Neural cell (in vitro differentiated cells): ENCODE measurements at regions not wholly inside any gene's neighbourhood (a gene's known extent, or its start where the extent isn't known, plus 50 kb on each side); places are given as distances from the start of the nearest gene placed in this dataset.

Source experiments
- H2AFZ ChIP-seq: fragments of 200-600, 300-800 bp; sonication (generic), shearing (Covaris generic); 2 replicates; pipeline ENCODE4 v1.6.0; 2014; ENCODE audit warnings: low read depth, mild to moderate bottlenecking, antibody characterized with exemption, low read length, moderate library complexity
- H3F3A ChIP-seq: fragments of 200-600 bp; shearing (Covaris generic); 2 replicates; pipeline ENCODE4 v1.6.1; 2016; ENCODE audit warnings: mild to moderate bottlenecking, moderate library complexity, mixed read lengths, antibody characterized with exemption, low read length; ENCODE audit not compliant: insufficient read depth, poor library complexity, severe bottlenecking
- H3K27ac ChIP-seq: fragments of 200-600, 300-800 bp; sonication (generic), shearing (Covaris generic); 2 replicates; pipeline ENCODE4 v1.5.1; 2014; ENCODE audit warnings: mild to moderate bottlenecking, low read length, moderate library complexity
- H3K27me3 ChIP-seq: fragments of 300-800, 200-600 bp; sonication (generic), shearing (Covaris generic); 2 replicates; pipeline ENCODE4 v1.6.0; 2014; ENCODE audit warnings: mild to moderate bottlenecking, low read depth, low read length, moderate library complexity; ENCODE audit not compliant: insufficient read depth
- H3K36me3 ChIP-seq: fragments of 300-800, 200-600 bp; sonication (generic), shearing (Covaris generic); 2 replicates; pipeline ENCODE4 v1.5.1; 2014; ENCODE audit warnings: mild to moderate bottlenecking, antibody characterized with exemption, low read length, moderate library complexity; ENCODE audit not compliant: insufficient read depth
- H3K4me2 ChIP-seq: fragments of 300-800, 200-600 bp; sonication (generic), shearing (Covaris generic); 2 replicates; pipeline ENCODE4 v1.6.0; 2014; ENCODE audit warnings: mild to moderate bottlenecking, low read length
- H3K4me3 ChIP-seq: fragments of 300-800, 200-600 bp; sonication (generic), shearing (Covaris generic); 2 replicates; pipeline ENCODE4 v1.5.1; 2014; ENCODE audit warnings: mild to moderate bottlenecking, low read length, moderate library complexity
- H3K79me2 ChIP-seq: fragments of 200-600 bp; shearing (Covaris generic); replicated peaks from 2 replicates; pipeline ENCODE4 v1.6.0; 2014; ENCODE audit warnings: mild to moderate bottlenecking, low read length, moderate library complexity; ENCODE audit not compliant: insufficient read depth
- H3K9ac ChIP-seq: fragments of 300-800, 200-600 bp; sonication (generic), shearing (Covaris generic); 2 replicates; pipeline ENCODE4 v1.6.1; 2016; ENCODE audit warnings: mild to moderate bottlenecking, low read length, mixed read lengths
- H3K9me2 ChIP-seq: fragments of 200-600 bp; shearing (Covaris generic); 2 replicates; pipeline ENCODE4 v1.6.1; 2016; ENCODE audit warnings: mild to moderate bottlenecking, low read length, mixed read lengths; ENCODE audit not compliant: insufficient read depth
- H3K9me3 ChIP-seq: fragments of 200-600, 300-800 bp; sonication (generic), shearing (Covaris generic); 2 replicates; pipeline ENCODE4 v1.6.1; 2016; ENCODE audit warnings: mild to moderate bottlenecking, mixed run types, low read length, moderate library complexity, mixed read lengths
- H4K20me1 ChIP-seq: fragments of 200-600 bp; shearing (Covaris generic); 2 replicates; pipeline ENCODE4 v1.6.1; 2016; ENCODE audit warnings: mild to moderate bottlenecking, mixed run types; ENCODE audit not compliant: insufficient read depth
- CTCF ChIP-seq: fragments of 450-650 bp; IDR thresholded peaks from 2 replicates; pipeline ENCODE4 v1.5.1; 2014; ENCODE audit warnings: antibody characterized with exemption, mild to moderate bottlenecking, moderate library complexity; ENCODE audit not compliant: poor library complexity, severe bottlenecking
- EP300 ChIP-seq: fragments of 450-650 bp; conservative IDR thresholded peaks from 2 replicates; pipeline ENCODE4 v1.6.1; 2014; ENCODE audit warnings: antibody characterized with exemption, mild to moderate bottlenecking, moderate library complexity; ENCODE audit not compliant: poor library complexity, severe bottlenecking
- EZH2 ChIP-seq: fragments of 200-600, 300-800 bp; shearing (Covaris generic), sonication (generic); IDR thresholded peaks from 2 replicates; pipeline ENCODE4 v1.6.1; 2014; ENCODE audit warnings: antibody characterized with exemption, low read length, borderline replicate concordance, mild to moderate bottlenecking; ENCODE audit not compliant: insufficient read depth, poor library complexity, severe bottlenecking
- MXI1 ChIP-seq: fragments of 450-650 bp; conservative IDR thresholded peaks from 2 replicates; pipeline ENCODE4 v1.6.1; 2014; ENCODE audit warnings: antibody characterized with exemption, mild to moderate bottlenecking; ENCODE audit not compliant: poor library complexity, severe bottlenecking
- POLR2AphosphoS5 ChIP-seq: IDR thresholded peaks from 2 replicates; pipeline ENCODE4 v1.6.1; 2012
- RAD21 ChIP-seq: fragments of 450-650 bp; conservative IDR thresholded peaks from 2 replicates; pipeline ENCODE4 v1.6.1; 2014; ENCODE audit warnings: antibody characterized with exemption, mild to moderate bottlenecking, moderate library complexity
- SMC3 ChIP-seq: fragments of 450-650 bp; conservative IDR thresholded peaks from 2 replicates; pipeline ENCODE4 v1.6.1; 2014; ENCODE audit warnings: antibody characterized with exemption, mild to moderate bottlenecking, moderate library complexity; ENCODE audit not compliant: poor library complexity
- TAF1 ChIP-seq: IDR thresholded peaks from 2 replicates; pipeline ENCODE4 v1.6.1; 2012; ENCODE audit warnings: low read depth
- TF ChIP-seq, protein P1 (sequence below): IDR thresholded peaks from 2 replicates; pipeline ENCODE4 v1.6.1; 2012; ENCODE audit warnings: borderline replicate concordance

DNA sequence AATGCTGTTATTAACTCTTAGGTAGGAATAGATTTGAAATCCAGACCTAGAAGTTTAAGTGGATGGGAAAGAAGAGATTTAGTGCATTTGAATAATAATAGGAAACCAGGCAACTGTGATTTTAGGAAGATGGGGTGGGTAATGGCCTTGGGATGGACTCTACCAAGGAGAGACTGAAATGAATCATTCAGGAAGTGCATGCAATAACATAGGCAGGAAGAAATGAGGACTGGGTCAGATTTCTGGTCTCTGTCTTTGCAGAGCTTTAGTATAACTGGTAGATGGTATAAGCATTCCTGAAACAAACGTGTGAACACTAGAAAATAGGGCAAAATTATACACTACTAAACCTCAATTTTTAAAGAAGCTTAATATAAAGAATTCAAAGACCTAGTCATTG lies 274.4 kb upstream of the CLINT1 start:
- H3F3A ChIP-seq, result no peaks in the 10 kb centered on the region
- H3K27me3 ChIP-seq, result no peaks in the 10 kb centered on the region
- no peak overlapping the region for H3K4me3 ChIP-seq
- H3K36me3 ChIP-seq, result no peaks in the 10 kb centered on the region
- no peak overlapping the region for H3K27ac ChIP-seq
- TF ChIP-seq TAF1 (no peak), EZH2 (no peak), SMC3 (no peak), MXI1 (no peak), EP300 (no peak), POLR2AphosphoS5 (no peak), RAD21 (no peak), CTCF (no peak)
- TF ChIP-seq, protein P1, sequence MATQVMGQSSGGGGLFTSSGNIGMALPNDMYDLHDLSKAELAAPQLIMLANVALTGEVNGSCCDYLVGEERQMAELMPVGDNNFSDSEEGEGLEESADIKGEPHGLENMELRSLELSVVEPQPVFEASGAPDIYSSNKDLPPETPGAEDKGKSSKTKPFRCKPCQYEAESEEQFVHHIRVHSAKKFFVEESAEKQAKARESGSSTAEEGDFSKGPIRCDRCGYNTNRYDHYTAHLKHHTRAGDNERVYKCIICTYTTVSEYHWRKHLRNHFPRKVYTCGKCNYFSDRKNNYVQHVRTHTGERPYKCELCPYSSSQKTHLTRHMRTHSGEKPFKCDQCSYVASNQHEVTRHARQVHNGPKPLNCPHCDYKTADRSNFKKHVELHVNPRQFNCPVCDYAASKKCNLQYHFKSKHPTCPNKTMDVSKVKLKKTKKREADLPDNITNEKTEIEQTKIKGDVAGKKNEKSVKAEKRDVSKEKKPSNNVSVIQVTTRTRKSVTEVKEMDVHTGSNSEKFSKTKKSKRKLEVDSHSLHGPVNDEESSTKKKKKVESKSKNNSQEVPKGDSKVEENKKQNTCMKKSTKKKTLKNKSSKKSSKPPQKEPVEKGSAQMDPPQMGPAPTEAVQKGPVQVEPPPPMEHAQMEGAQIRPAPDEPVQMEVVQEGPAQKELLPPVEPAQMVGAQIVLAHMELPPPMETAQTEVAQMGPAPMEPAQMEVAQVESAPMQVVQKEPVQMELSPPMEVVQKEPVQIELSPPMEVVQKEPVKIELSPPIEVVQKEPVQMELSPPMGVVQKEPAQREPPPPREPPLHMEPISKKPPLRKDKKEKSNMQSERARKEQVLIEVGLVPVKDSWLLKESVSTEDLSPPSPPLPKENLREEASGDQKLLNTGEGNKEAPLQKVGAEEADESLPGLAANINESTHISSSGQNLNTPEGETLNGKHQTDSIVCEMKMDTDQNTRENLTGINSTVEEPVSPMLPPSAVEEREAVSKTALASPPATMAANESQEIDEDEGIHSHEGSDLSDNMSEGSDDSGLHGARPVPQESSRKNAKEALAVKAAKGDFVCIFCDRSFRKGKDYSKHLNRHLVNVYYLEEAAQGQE, result no peak
- no peaks in the 10 kb centered on the region for H3K9me2 ChIP-seq
- no peak overlapping the region for H3K4me2 ChIP-seq
- H3K9me3 ChIP-seq, result no peaks in the 10 kb centered on the region
- no peak overlapping the region for H2AFZ ChIP-seq
- no peaks in the 10 kb centered on the region for H3K79me2 ChIP-seq
- no peaks in the 10 kb centered on the region for H4K20me1 ChIP-seq
- no peak overlapping the region for H3K9ac ChIP-seq

DNA sequence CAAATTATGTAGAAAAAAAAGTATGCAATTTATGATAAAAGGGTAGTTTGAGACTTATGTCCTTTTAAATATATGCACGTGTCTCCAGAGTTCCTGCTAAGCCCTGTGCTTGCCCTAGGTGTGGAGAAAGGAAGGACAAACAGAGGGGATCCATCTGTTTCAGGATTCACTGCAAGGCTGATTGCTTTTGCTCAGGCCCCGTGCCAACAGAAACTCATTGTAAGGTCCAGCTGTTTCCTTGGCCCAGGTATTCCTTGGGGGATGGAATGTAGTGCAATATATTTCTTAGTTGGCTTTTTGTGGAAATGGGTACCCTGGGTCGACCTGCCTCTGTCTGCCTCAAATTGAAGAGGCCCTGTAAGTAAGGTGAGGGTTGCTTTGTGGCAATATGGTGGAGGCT lies 268.6 kb upstream of the CLINT1 start:
- no peaks in the 10 kb centered on the region for H3K36me3 ChIP-seq
- H3K4me3 ChIP-seq, result no peak overlapping the region
- no peaks in the 10 kb centered on the region for H3K79me2 ChIP-seq
- no peaks in the 10 kb centered on the region for H3K27me3 ChIP-seq
- no peaks in the 10 kb centered on the region for H3F3A ChIP-seq
- H3K9me2 ChIP-seq, result no peaks in the 10 kb centered on the region
- no peak overlapping the region for H3K9ac ChIP-seq
- H4K20me1 ChIP-seq, result no peaks in the 10 kb centered on the region
- H2AFZ ChIP-seq, result no peak overlapping the region
- TF ChIP-seq EP300 (no peak), EZH2 (no peak), TAF1 (no peak), MXI1 (no peak), RAD21 (no peak), CTCF (no peak)
- TF ChIP-seq, protein P1, result no peak
- H3K4me2 ChIP-seq, result no peak overlapping the region
- H3K27ac ChIP-seq, result no peak overlapping the region
- H3K9me3 ChIP-seq, result no peaks in the 10 kb centered on the region
